Upper lobe of right lung (tissue), 1 donor: ENCODE measurements at regions not wholly inside any gene's neighbourhood (a gene's known extent, or its start where the extent isn't known, plus 50 kb on each side); places are given as distances from the start of the nearest gene placed in this dataset.

Experiments used
- ATAC-seq: fragments of 200-7000 bp; cut with Tn5 transposase; one replicate; pipeline ENCODE4 v1.9.1; 2020; ENCODE audit warnings: mild to moderate bottlenecking, moderate library complexity
- DNase-seq: peaks from one replicate; pipeline ENCODE4 v3.0.0-alpha.2; 2020
- H3K27ac ChIP-seq: fragments of 200-600 bp; one replicate; pipeline ENCODE4 v1.8.0; 2022
- H3K27me3 ChIP-seq: fragments of 200-600 bp; one replicate; pipeline ENCODE4 v1.8.0; 2022; ENCODE audit warnings: mild to moderate bottlenecking
- H3K36me3 ChIP-seq: fragments of 200-600 bp; one replicate; pipeline ENCODE4 v1.8.0; 2022
- H3K4me1 ChIP-seq: fragments of 200-600 bp; one replicate; pipeline ENCODE4 v1.8.0; 2022
- H3K4me3 ChIP-seq: fragments of 200-600 bp; one replicate; pipeline ENCODE4 v1.8.0; 2022; ENCODE audit warnings: mild to moderate bottlenecking
- H3K9me3 ChIP-seq: fragments of 200-600 bp; one replicate; pipeline ENCODE4 v1.8.0; 2022
- CTCF ChIP-seq: fragments of 200-600 bp; IDR thresholded peaks from one replicate; pipeline ENCODE4 v1.8.0; 2022; ENCODE audit warnings: antibody characterized with exemption
- intact Hi-C: fragments of 100-400 bp; cut with DNase I; formaldehyde crosslinking; loops from one replicate; pipeline ENCODE4 v1.11.0; 2022
- donor health status: DM: no; HTN: yes; CAD: no; lungs with severe emphysema.

- ATAC-seq (no peak), DNase-seq (no peak)
- H3K36me3 ChIP-seq = no peaks in the 10 kb centered on the region
- H3K4me1 ChIP-seq = no peaks in the 10 kb centered on the region
- TF ChIP-seq CTCF = no peak
- H3K4me3 ChIP-seq = no peak overlapping the region
- H3K27me3 ChIP-seq = no peaks in the 10 kb centered on the region
- H3K9me3 ChIP-seq = no peaks in the 10 kb centered on the region
- intact Hi-C loops = no loop called here
- no peak overlapping the region for H3K27ac ChIP-seq
Observed at GRCh38 chr5:74313896-74314295, 326.6 kb downstream of the ENC1 start.

GRCh38 chr5:74312746-74313145, 327.8 kb downstream of the ENC1 start:
- H3K9me3 ChIP-seq = no peaks in the 10 kb centered on the region
- ATAC-seq (no peak), DNase-seq (no peak)
- H3K4me1 ChIP-seq = no peaks in the 10 kb centered on the region
- H3K27ac ChIP-seq = no peak overlapping the region
- intact Hi-C loops = no loop called here
- H3K27me3 ChIP-seq = no peaks in the 10 kb centered on the region
- no peaks in the 10 kb centered on the region for H3K36me3 ChIP-seq
- H3K4me3 ChIP-seq = no peak overlapping the region
- TF ChIP-seq CTCF = no peak

- DNase-seq = no peak
- H3K4me1 ChIP-seq = no peaks in the 10 kb centered on the region
- intact Hi-C loops = no loop called here
- H3K27ac ChIP-seq = no peak overlapping the region
- no peak for TF ChIP-seq CTCF
- H3K27me3 ChIP-seq = no peaks in the 10 kb centered on the region
- no peaks in the 10 kb centered on the region for H3K9me3 ChIP-seq
- ATAC-seq = no peak
- H3K36me3 ChIP-seq = no peaks in the 10 kb centered on the region
- H3K4me3 ChIP-seq = no peak overlapping the region
Observed at GRCh38 chr5:74311961-74312360, 328.6 kb downstream of the ENC1 start.

DNA sequence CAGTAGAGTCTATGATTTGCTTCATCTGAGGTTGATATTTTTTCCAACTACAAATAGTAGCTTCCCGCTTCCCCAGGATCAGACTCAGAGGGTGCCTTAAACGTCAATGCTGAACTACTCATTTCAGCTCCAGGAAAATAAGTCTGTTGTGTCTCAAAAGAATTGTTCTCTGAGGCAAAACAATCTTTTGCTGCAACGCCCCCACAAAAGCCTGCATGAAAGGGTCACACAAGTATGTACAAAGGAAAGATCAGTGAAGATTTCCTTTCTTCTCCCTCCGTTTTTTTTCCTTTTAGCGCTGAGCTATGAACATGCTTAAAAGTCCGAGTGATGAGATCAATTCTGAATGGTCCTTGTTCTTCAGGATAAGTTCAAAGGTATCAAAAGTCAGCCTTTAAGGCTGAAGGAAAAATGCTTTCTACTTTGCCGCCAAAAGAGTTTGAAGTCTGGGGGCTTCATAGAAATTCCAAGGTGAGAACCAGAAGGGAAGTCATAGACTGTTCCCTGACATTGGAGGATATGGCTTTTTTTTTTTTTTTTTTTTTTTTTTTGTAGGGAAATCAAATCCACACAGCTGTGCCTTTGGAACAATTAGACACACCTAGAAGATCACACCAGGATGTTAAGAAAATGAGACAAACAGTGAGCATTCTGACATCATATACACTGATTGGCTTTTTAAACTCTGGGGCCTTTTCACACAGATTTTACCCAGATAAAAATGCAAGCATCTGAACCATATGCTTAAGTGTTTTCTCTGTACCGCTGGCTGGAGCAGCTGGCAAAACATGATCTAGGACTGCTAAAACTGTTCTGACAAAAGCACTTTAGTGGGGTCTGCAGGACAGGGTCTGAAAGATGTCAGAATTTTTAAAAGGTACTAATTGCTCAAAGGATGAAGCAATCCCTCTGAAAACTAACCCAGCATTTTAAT, 329.3 kb downstream of the ENC1 start:
- no peaks in the 10 kb centered on the region for H3K27me3 ChIP-seq
- DNase-seq = no peak
- ATAC-seq = no peak
- H3K4me1 ChIP-seq = no peaks in the 10 kb centered on the region
- H3K36me3 ChIP-seq = no peaks in the 10 kb centered on the region
- no peak overlapping the region for H3K27ac ChIP-seq
- no peak for TF ChIP-seq CTCF
- no peaks in the 10 kb centered on the region for H3K9me3 ChIP-seq
- no peak overlapping the region for H3K4me3 ChIP-seq
- intact Hi-C loops = no loop called here

GRCh38 chr5:74310386-74310785, 330.1 kb downstream of the ENC1 start:
- no peaks in the 10 kb centered on the region for H3K9me3 ChIP-seq
- H3K4me1 ChIP-seq = no peaks in the 10 kb centered on the region
- H3K27me3 ChIP-seq = no peaks in the 10 kb centered on the region
- H3K4me3 ChIP-seq = no peak overlapping the region
- no peak overlapping the region for H3K27ac ChIP-seq
- DNase-seq = no peak
- TF ChIP-seq CTCF = no peak
- peak; percentile 72 for ATAC-seq
- H3K36me3 ChIP-seq = no peaks in the 10 kb centered on the region
- intact Hi-C loops = no loop called here
